ENCODE measurements at regions not wholly inside any gene's neighbourhood (a gene's known extent, or its start where the extent isn't known, plus 50 kb on each side); places are given as distances from the start of the nearest gene placed in this dataset.
"Not testable (repeated sequence)": the region's sequence is repeated elsewhere in the genome, so short reads cannot be mapped to it uniquely, and the experiment has no call there.

DNA sequence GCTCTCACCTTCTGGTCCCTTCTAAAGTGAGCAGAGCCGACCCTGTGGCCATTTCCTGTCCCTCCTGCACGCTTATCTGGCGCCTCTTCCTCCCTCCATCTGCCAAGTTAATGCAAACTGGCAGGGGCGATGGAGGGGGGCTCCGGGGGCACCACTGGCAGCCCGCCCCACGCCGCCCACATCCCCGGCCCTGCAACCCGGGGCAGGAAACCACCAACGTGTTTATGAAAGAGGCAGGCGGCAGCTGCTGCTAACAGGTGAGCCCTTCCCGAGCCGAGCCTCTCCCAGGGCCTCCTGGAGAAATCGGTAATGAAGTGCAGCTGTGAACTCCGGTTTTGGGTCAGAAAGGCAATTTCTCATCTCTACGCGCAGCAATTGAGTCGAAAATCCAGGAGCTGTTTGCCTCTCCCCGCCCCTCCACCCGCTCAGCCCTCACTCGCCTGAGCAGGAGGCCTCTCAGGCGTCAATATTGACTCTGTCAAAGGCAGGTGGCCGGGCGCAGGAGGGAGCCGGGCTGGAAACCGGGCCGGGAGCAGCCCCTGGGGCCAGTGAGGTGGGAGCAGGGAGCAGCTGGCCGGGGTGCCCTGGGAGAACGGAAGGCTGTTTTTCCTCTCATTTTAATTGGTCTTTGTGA lies 164.4 kb upstream of the GSE1 start:
- DNase-seq (ENCODE audit: low spot score), result no peak
- Mint-ChIP-seq H3K4me1 (ENCODE audit: unreplicated experiment) (no peaks in the 10 kb centered on the region), H3K27ac (ENCODE audit: unreplicated experiment) (no peak overlapping the region)

DNA sequence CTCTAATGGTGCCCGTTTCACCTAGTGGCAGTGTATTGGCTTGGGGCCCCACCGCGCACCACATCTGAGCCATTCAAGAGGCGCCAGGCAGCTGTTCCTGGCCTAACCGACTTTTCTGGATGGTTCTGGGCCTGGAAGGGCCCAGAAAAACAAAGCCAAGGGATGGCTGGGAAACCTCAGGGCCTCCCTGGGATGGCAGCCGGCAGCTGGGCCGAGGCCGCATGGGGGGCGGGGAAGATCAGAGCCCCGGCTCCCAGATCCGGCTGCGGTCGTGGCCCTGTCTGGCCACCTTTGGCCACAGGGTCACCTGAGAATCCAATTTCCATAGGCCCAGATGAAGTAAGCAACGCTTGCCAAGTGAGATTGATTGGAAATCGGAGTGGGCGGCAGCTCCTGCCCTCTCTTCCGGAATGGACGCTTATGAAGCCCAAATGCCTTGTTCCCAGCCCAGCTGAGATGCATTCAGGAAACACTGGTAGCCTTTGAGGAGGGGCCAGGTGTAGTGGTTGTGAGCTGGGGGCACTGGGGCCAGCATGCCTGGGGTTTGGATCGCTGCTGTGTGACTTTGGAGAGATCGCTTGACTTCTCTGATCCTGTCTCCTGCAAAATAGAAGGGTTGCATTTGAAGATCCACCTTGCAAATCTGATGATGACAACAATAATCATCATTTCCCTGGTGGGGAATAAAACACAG lies 163.8 kb upstream of the GSE1 start:
- H3K4me3 Mint-ChIP-seq (ENCODE audit: unreplicated experiment), result no peak overlapping the region
- DNase-seq (ENCODE audit: low spot score), result no peak
- H3K27ac Mint-ChIP-seq (ENCODE audit: unreplicated experiment), result no peak overlapping the region
- peaks cover 4% of the 10 kb centered on the region for H3K27me3 Mint-ChIP-seq (ENCODE audit: unreplicated experiment)
- no peaks in the 10 kb centered on the region for H3K36me3 Mint-ChIP-seq (ENCODE audit: low read depth, unreplicated experiment)
- H3K9me3 Mint-ChIP-seq (ENCODE audit: unreplicated experiment), result no peaks in the 10 kb centered on the region
- H3K4me1 Mint-ChIP-seq (ENCODE audit: unreplicated experiment), result no peaks in the 10 kb centered on the region
- TF ChIP-seq CTCF (IDR thresholded peaks at IDR 0.05; ENCODE audit: unreplicated experiment), result no peak

More for the DNA sequence above, 164.4 kb upstream of the GSE1 start:
- no peaks in the 10 kb centered on the region for H3K9me3 Mint-ChIP-seq (ENCODE audit: unreplicated experiment)
- H3K27me3 Mint-ChIP-seq (ENCODE audit: unreplicated experiment), result peaks cover 5% of the 10 kb centered on the region
- no peaks in the 10 kb centered on the region for H3K36me3 Mint-ChIP-seq (ENCODE audit: low read depth, unreplicated experiment)
- no peak for TF ChIP-seq CTCF (IDR thresholded peaks at IDR 0.05; ENCODE audit: unreplicated experiment)
- H3K4me3 Mint-ChIP-seq (ENCODE audit: unreplicated experiment), result no peak overlapping the region

GRCh38 chr16:85449885-85450245 lies 163.3 kb upstream of the GSE1 start:
- no peaks in the 10 kb centered on the region for H3K4me1 Mint-ChIP-seq (ENCODE audit: unreplicated experiment)
- H3K9me3 Mint-ChIP-seq (ENCODE audit: unreplicated experiment), result no peaks in the 10 kb centered on the region
- DNase-seq (ENCODE audit: low spot score), result no peak
- no peak for TF ChIP-seq CTCF (IDR thresholded peaks at IDR 0.05; ENCODE audit: unreplicated experiment)
- H3K27ac Mint-ChIP-seq (ENCODE audit: unreplicated experiment), result no peak overlapping the region
- peaks cover 4% of the 10 kb centered on the region for H3K27me3 Mint-ChIP-seq (ENCODE audit: unreplicated experiment)
- H3K4me3 Mint-ChIP-seq (ENCODE audit: unreplicated experiment), result no peak overlapping the region
- no peaks in the 10 kb centered on the region for H3K36me3 Mint-ChIP-seq (ENCODE audit: low read depth, unreplicated experiment)

- H3K4me3 Mint-ChIP-seq (ENCODE audit: unreplicated experiment), result not testable (repeated sequence)
These were observed 162.0 kb upstream of the GSE1 start for GRCh38 chr16:85451142-85451541.

DNA sequence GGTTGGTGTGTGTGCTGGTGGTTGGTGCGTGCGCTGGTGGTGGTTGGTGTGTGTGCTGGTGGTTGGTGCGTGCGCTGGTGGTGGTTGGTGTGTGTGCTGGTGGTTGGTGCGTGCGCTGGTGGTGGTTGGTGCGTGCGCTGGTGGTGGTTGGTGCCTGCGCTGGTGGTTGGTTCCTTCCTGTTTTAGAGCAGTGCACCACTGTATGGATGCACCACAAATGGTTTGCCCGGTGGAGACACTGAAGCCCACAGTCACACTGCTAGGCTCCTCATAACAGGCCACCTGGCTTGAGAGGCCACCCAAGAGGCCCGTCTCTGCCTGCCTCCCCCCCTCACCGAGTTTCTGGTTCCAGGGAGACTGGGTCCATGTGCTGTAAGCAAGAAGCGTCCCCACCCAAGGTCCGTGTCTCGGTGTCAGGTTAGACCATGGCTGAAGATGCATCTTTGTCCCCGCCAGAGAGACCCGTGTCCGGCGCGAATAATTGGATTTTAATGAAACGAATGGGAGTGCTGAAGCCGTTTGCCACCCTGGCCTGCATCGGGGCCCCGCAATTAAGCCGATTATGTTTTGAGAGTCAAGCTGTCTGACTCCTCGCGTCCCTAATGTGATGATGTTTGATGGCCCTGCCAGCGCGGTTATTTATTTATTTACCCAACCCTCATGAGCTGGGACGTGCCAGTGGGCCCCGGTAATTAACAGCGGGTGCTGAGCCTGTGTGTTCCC lies 161.3 kb upstream of the GSE1 start:
- Mint-ChIP-seq H3K27me3 (ENCODE audit: unreplicated experiment) (peaks cover 4% of the 10 kb centered on the region), H3K9me3 (ENCODE audit: unreplicated experiment) (no peaks in the 10 kb centered on the region), H3K36me3 (ENCODE audit: low read depth, unreplicated experiment) (no peaks in the 10 kb centered on the region), H3K4me3 (ENCODE audit: unreplicated experiment) (no peak overlapping the region), H3K4me1 (ENCODE audit: unreplicated experiment) (no peaks in the 10 kb centered on the region), H3K27ac (ENCODE audit: unreplicated experiment) (no peak overlapping the region)
- no peak for DNase-seq (ENCODE audit: low spot score)
- no peak for TF ChIP-seq CTCF (IDR thresholded peaks at IDR 0.05; ENCODE audit: unreplicated experiment)

More at GRCh38 chr16:85451142-85451541, 162.0 kb upstream of the GSE1 start:
- H3K9me3 Mint-ChIP-seq (ENCODE audit: unreplicated experiment); H3K27me3 Mint-ChIP-seq (ENCODE audit: unreplicated experiment); H3K4me1 Mint-ChIP-seq (ENCODE audit: unreplicated experiment); H3K36me3 Mint-ChIP-seq (ENCODE audit: low read depth, unreplicated experiment); DNase-seq (ENCODE audit: low spot score); H3K27ac Mint-ChIP-seq (ENCODE audit: unreplicated experiment): not testable (repeated sequence)

All from endothelial cell (in vitro differentiated cells).